ENCODE measurements at regions not wholly inside any gene's neighbourhood (a gene's known extent, or its start where the extent isn't known, plus 50 kb on each side); places are given as distances from the start of the nearest gene placed in this dataset.

DNA sequence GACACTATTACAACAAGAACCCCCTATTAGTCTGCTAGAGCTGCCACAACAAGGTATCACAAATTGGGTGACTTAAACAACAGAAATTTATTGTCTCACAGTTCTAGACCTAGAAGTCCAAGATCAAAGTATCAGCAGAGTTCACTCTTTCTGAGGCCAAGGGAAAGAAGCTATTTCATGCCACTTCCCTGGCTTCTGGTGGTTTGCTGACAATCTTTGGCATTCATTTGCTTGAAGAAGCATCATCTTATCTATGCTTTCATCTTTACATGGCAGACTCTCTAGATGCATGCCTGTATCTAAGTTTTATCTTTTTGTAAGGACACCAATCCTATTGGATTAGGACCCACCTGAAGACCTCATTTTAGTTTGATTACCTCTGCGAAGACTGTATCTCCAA is 296.8 kb upstream of the MARCKS start:
- no peak for DNase-seq (ENCODE audit: extremely low read depth, low read depth)

GRCh38 chr6:113560908-113561307 is 296.2 kb upstream of the MARCKS start:
- DNase-seq (ENCODE audit: extremely low read depth, low read depth) = no peak

- no peak for DNase-seq (ENCODE audit: extremely low read depth, low read depth)
Measured at GRCh38 chr6:113562248-113562647, 294.9 kb upstream of the MARCKS start.

DNA sequence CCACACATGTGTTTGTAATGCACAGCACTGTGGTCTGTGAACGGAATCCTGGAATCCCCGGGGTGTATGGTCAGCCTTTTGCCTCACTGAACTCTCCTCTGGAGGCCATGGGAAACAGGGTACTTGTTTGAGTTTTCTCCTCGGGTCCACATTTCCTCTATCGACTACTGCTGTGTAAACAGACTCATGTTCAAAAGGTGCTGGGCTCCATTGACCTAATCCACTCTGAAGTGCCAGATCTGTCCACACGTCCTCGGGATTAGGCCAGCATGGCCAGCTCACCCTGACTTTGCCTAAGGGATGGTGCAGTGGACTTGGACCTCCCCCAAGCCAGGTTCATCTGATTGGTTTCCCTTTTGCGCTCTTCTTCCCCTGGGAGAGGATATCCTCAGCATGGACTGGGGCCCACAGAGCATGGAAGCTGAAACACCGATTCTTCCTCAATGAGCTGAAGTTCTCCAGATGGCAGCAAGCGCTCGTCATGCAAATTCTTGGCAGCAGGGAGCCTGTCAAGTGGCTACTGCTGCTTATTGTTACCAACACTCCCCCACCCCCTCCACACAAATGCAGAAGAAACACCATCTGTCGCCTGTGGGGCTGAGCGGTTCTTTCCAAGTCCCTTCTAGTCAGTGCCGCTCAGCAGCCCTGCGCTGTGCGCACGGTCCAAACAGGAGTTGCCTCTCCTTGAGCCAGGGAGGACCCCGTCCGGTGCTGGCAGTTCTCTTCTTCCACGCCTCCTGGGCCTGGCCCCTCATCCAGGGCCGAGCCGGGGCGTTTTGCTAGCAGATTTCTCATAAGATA is 292.6 kb upstream of the MARCKS start:
- no peak for DNase-seq (ENCODE audit: extremely low read depth, low read depth)

DNA sequence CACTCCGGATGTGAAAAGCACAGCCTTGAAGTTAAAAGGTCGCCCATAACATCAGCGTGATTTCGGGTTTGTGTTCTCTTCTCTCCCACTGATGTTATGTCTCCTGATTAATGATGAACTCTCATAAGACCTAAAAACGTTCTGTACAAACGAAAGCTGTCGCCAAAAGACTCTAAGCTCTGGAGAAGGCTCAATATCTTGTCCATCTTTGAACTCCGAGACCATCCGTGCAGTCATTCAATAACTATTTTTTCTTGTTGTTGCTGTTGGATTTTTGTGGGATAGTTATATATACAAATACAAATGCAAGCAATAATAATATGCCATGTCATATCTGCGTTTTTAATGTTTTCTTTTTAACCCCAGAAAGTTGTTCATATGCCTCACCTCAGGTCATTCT is 291.8 kb upstream of the MARCKS start:
- no peak for DNase-seq (ENCODE audit: extremely low read depth, low read depth)

GRCh38 chr6:113570161-113570560 is 287.0 kb upstream of the MARCKS start:
- no peak for DNase-seq (ENCODE audit: extremely low read depth, low read depth)

- DNase-seq (ENCODE audit: extremely low read depth, low read depth) = no peak
Measured at GRCh38 chr6:113570641-113571040, 286.5 kb upstream of the MARCKS start.

GRCh38 chr6:113574147-113574546 is 283.0 kb upstream of the MARCKS start:
- no peak for DNase-seq (ENCODE audit: extremely low read depth, low read depth)

- DNase-seq (ENCODE audit: extremely low read depth, low read depth) = no peak
Measured at GRCh38 chr6:113576310-113576709, 280.8 kb upstream of the MARCKS start.

- DNase-seq (ENCODE audit: extremely low read depth, low read depth) = no peak
Measured at GRCh38 chr6:113578691-113579090, 278.5 kb upstream of the MARCKS start.

GRCh38 chr6:113584767-113585166 is 272.4 kb upstream of the MARCKS start:
- DNase-seq (ENCODE audit: extremely low read depth, low read depth) = no peak

DNA sequence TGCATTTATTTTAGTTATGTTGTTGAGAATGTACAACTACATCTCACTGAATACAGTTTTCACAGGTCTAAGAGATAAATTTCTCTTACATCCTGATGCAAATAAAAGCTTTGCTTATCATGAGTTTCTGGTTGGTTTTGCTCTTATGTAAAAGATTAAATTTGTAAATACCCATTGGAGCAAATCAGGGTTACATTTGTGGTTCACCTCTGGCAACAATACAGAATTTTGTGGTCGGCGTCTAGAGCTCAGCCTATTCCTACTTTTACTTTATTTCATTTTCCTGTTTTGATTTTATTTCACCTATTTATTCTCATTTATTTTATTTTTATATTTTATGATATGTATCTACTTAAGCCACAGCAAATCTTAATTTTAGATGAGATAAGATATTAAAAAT is 271.9 kb upstream of the MARCKS start:
- DNase-seq (ENCODE audit: extremely low read depth, low read depth) = no peak

GRCh38 chr6:113586413-113587077 is 270.6 kb upstream of the MARCKS start:
- no peak for DNase-seq (ENCODE audit: extremely low read depth, low read depth)

DNA sequence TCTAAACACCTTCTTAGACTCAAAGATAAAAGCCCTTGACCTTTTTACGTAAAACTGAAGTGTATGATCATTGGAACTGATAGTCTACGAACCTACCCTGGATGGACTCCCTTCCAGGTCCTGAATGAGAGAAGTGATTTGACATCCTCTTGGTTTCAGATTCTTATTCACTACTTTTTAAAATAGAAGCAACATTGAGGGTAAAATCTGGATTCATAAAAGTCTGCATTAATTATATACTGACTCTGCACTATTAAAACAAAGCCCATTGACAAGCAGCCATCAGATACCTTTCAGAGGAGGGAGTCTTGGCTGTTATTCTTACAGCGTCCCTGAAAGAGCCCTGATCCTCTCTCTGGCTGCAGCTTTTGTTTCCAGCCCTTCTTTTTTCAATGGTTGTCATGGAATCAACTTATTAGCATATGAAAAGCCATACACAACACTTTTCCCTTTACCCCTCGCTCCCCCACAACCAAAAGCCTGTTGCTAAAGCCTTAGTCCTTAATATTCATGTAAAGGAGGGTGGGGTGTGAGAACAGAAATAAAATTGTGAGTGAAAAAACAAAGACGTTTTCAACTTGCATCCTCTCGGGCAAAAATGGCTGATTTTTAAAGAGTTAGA is 270.0 kb upstream of the MARCKS start:
- no peak for DNase-seq (ENCODE audit: extremely low read depth, low read depth)

DNA sequence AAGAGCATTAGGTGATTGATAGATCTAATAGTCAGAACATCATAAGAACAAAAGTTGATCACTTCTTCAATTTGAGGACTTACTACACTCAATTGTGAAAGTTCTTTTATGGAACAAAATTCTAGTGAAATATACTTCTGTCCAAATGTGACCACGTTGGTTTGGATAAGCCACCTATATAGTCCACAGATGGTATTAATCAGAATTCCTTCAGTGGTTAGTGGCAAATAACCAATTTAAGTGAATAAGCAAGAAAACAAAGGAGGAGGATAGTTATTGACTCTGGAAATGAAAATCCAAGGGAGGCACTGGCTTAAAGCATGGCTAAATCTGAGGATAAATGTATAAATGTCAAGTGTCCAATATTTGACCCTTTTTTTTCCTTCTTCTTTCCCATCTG is 268.5 kb upstream of the MARCKS start:
- DNase-seq (ENCODE audit: extremely low read depth, low read depth) = no peak

DNA sequence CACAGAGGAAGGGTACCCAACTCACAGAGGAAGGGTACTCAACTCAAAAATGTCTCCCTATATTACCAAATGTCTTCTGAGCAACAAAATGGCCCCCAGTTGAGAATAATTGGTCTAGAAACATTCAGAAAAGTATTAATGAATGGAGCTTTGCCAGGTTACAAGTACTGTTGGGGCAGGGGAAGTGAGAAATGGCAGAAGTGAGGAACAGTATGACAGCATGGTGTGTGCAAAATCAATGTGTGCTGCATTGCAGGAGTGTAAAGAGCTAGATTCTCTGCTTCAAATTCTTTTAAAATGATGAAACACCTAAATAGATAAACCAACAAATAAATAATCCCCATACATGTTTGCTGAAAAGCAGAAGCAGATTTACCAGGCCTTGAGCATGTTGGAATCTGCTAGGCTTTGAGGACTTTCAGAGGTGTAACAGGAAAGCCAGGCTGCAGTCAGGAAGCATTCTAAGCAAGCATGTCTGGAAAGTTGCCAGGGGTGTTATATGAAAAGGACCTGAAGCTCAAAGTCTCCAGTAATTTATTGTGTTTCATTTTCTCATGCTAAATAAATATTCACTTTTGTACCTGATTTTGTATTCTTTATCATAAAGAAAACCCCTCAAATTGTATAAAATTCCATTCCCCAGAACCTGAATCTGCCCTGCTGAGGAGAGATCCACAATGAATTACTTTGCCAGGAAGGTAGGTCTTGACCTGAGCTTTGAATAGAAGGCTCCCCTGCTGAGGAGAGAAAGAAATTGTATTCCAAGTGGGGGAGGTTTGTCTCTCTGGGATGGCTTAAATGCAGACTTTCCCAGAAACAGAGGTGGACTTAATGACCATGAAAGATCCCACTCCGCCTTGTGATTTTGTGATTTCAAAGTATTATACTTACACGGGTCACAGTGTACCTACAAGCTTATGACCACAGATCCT is 265.0 kb upstream of the MARCKS start:
- DNase-seq (ENCODE audit: extremely low read depth, low read depth) = no peak

- no peak for DNase-seq (ENCODE audit: extremely low read depth, low read depth)
Measured at GRCh38 chr6:113594726-113595125, 262.4 kb upstream of the MARCKS start.

- no peak for DNase-seq (ENCODE audit: extremely low read depth, low read depth)
Measured at GRCh38 chr6:113595911-113596376, 261.2 kb upstream of the MARCKS start.

DNA sequence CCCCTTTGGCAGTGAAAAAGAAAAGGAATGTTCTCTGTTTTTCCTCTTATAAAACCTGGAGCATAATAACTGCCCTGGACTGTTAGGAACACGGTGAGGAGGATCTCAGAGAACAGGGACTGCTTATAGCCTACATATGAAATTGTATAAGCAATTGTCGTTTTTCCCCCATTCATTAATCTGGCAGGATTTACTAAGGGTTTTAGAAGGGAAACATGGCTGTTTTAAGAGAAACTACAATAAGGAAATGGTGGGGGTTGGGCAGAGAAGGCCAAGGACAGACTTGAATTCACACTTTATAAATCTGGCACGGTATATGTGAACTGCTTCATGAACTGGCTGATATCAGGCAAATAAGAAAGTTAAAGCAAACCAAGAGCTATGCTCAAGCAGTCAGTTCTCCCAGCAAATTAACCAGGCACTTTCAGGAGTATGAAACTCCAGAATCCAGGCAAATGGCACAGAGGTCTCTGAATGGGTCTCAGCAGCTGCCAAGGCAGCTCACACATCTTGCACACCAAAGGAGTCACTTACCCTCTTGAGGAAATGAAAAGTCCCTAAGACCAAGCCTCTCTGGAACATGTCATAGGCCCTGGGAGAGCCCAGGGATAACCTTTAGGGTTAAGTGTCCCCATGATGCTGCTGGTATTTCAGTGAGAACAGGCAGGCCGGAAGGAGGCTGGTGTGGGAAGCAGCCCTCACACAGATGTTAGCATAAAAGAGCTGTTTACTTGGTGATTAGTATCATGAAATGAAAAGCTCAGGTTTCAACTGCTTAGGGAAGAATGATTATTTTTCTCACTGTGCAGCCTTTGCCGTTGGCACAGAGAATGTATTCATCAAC is 260.5 kb upstream of the MARCKS start:
- DNase-seq (ENCODE audit: extremely low read depth, low read depth) = no peak

DNA sequence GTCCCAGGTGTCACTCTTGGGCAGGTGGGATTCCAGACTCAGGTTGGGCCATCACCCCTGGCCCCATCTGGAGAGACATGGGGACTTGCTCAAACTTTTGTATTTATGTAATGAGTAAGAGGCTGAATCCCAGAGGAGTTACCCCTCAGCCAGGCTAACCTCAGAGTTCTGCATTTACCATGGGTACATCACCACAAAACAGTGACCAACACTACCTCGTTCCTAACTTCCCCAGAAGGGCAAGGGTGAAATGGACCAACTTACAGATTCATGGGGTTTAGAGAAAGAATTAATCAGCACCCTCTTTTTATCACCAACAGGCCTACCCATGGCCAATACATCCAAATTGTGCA is 259.9 kb upstream of the MARCKS start:
- no peak for DNase-seq (ENCODE audit: extremely low read depth, low read depth)

Data from NCI-H460 (cell line).